H9 (cell line): ENCODE measurements at regions not wholly inside any gene's neighbourhood (a gene's known extent, or its start where the extent isn't known, plus 50 kb on each side); places are given as distances from the start of the nearest gene placed in this dataset.

Experiments
- DNase-seq: peaks from one replicate; pipeline ENCODE4 v3.0.0-alpha.2; 2017
- H2AFZ ChIP-seq: one replicate; pipeline ENCODE4 v1.6.1; 2013; ENCODE audit warnings: mild to moderate bottlenecking, low read length, control low read depth, moderate library complexity
- H2AK5ac ChIP-seq: 2 replicates; pipeline ENCODE4 v1.6.1; 2013; ENCODE audit warnings: low read length, control low read depth, mixed read lengths; ENCODE audit not compliant: insufficient read length
- H2BK120ac ChIP-seq: one replicate; pipeline ENCODE4 v1.6.1; 2013; ENCODE audit warnings: low read depth, mild to moderate bottlenecking, low read length, control low read depth, inconsistent platforms; ENCODE audit not compliant: poor library complexity, severe bottlenecking
- H2BK12ac ChIP-seq: 2 replicates; pipeline ENCODE4 v1.6.1; 2013; ENCODE audit warnings: low read length, control low read depth, mixed read lengths, low read depth; ENCODE audit not compliant: insufficient read length
- H2BK15ac ChIP-seq: 2 replicates; pipeline ENCODE4 v1.6.1; 2013; ENCODE audit warnings: low read depth, low read length, control low read depth
- H2BK20ac ChIP-seq: one replicate; pipeline ENCODE4 v1.6.1; 2013; ENCODE audit warnings: low read depth, mild to moderate bottlenecking, low read length, control low read depth, inconsistent platforms; ENCODE audit not compliant: poor library complexity, severe bottlenecking
- H2BK5ac ChIP-seq: 2 replicates; pipeline ENCODE4 v1.6.1; 2013; ENCODE audit warnings: low read length, control low read depth, mixed read lengths; ENCODE audit not compliant: insufficient read length
- H3K14ac ChIP-seq: 2 replicates; pipeline ENCODE4 v1.6.1; 2013; ENCODE audit warnings: low read length, control low read depth; ENCODE audit not compliant: insufficient read depth
- H3K18ac ChIP-seq: 2 replicates; pipeline ENCODE4 v1.6.1; 2013; ENCODE audit warnings: low read depth, mild to moderate bottlenecking, mixed read lengths, low read length, control low read depth; ENCODE audit not compliant: insufficient read length
- H3K23ac ChIP-seq: 2 replicates; pipeline ENCODE4 v1.6.1; 2013; ENCODE audit warnings: low read length, control low read depth, mixed read lengths, low read depth; ENCODE audit not compliant: insufficient read length
- H3K23me2 ChIP-seq: 2 replicates; pipeline ENCODE4 v1.6.1; 2013; ENCODE audit warnings: low read depth, mild to moderate bottlenecking, mixed read lengths, low read length, control low read depth; ENCODE audit not compliant: insufficient read length, poor library complexity, severe bottlenecking
- H3K27ac ChIP-seq: 2 replicates; pipeline ENCODE4 v1.5.1; 2013; ENCODE audit warnings: low read length, control low read depth, mixed read lengths, low read depth; ENCODE audit not compliant: insufficient read length
- H3K27me3 ChIP-seq: 2 replicates; pipeline ENCODE4 v1.6.1; 2013; ENCODE audit warnings: low read length, control low read depth, inconsistent platforms; ENCODE audit not compliant: insufficient read depth
- H3K4ac ChIP-seq: 2 replicates; pipeline ENCODE4 v1.6.1; 2013; ENCODE audit warnings: low read depth, mild to moderate bottlenecking, control low read depth, inconsistent platforms, low read length, moderate library complexity
- H3K4me1 ChIP-seq: 2 replicates; pipeline ENCODE4 v1.6.1; 2013; ENCODE audit warnings: low read length, control low read depth, inconsistent platforms; ENCODE audit not compliant: insufficient read depth
- H3K4me2 ChIP-seq: 2 replicates; pipeline ENCODE4 v1.6.1; 2013; ENCODE audit warnings: low read length, control low read depth, mixed read lengths; ENCODE audit not compliant: insufficient read length, insufficient read depth
- H3K56ac ChIP-seq: 2 replicates; pipeline ENCODE4 v1.6.1; 2013; ENCODE audit warnings: low read depth, mild to moderate bottlenecking, mixed read lengths, low read length, control low read depth; ENCODE audit not compliant: insufficient read length
- H3K79me1 ChIP-seq: 2 replicates; pipeline ENCODE4 v1.6.1; 2013; ENCODE audit warnings: low read depth, mild to moderate bottlenecking, moderate library complexity, low read length, control low read depth, inconsistent platforms; ENCODE audit not compliant: insufficient read depth, poor library complexity, severe bottlenecking
- H3K79me2 ChIP-seq: 2 replicates; pipeline ENCODE4 v1.6.1; 2013; ENCODE audit warnings: low read length, control low read depth, inconsistent platforms; ENCODE audit not compliant: insufficient read depth
- H3K9ac ChIP-seq: 2 replicates; pipeline ENCODE4 v1.6.1; 2013; ENCODE audit warnings: low read length, control low read depth, mixed read lengths; ENCODE audit not compliant: insufficient read length; ENCODE audit errors: extremely low read depth
- H3K9me3 ChIP-seq: one replicate; pipeline ENCODE4 v1.6.1; 2013; ENCODE audit warnings: low read depth, low read length, inconsistent platforms; ENCODE audit not compliant: control insufficient read depth
- H3T11ph ChIP-seq: one replicate; pipeline ENCODE4 v1.6.1; 2013; ENCODE audit warnings: mild to moderate bottlenecking, low read length, control low read depth, inconsistent platforms
- H4K20me1 ChIP-seq: one replicate; pipeline ENCODE4 v1.6.1; 2013; ENCODE audit not compliant: control insufficient read depth, insufficient read length, insufficient read depth
- H4K5ac ChIP-seq: 2 replicates; pipeline ENCODE4 v1.6.1; 2013; ENCODE audit warnings: low read depth, mild to moderate bottlenecking, mixed read lengths, low read length, control low read depth; ENCODE audit not compliant: insufficient read length
- H4K8ac ChIP-seq: replicated peaks from 2 replicates; pipeline ENCODE4 v1.6.1; 2013; ENCODE audit warnings: low read length, control low read depth, mixed read lengths, low read depth; ENCODE audit not compliant: insufficient read length
- H4K91ac ChIP-seq: 2 replicates; pipeline ENCODE4 v1.6.1; 2013; ENCODE audit warnings: low read depth, mild to moderate bottlenecking, moderate library complexity, mixed read lengths, low read length, control low read depth; ENCODE audit not compliant: insufficient read length
- H3K27ac Mint-ChIP-seq, 3 experiments: 2 replicates in 2 of 3; 3 replicates in 1 of 3; pipeline ENCODE4 v1.8.0; 2020 to 2021; ENCODE audit warnings: mixed read lengths in 3 of 3, mild to moderate bottlenecking in 1 of 3, moderate library complexity in 1 of 3
- H3K27me3 Mint-ChIP-seq: 2 replicates; pipeline ENCODE4 v1.8.0; 2021; ENCODE audit warnings: low read depth, mild to moderate bottlenecking, moderate library complexity, mixed read lengths
- H3K36me3 Mint-ChIP-seq, 3 experiments: 2 replicates in 2 of 3; 3 replicates in 1 of 3; pipeline ENCODE4 v1.8.0; 2020 to 2021; ENCODE audit warnings: low read depth in 3 of 3, mixed read lengths in 3 of 3; ENCODE audit not compliant: insufficient read depth in 1 of 3
- H3K4me1 Mint-ChIP-seq, 2 experiments: 2 replicates each; pipeline ENCODE4 v1.8.0; 2020; ENCODE audit warnings: mixed read lengths in 2 of 2
- H3K4me3 Mint-ChIP-seq, 2 experiments: 2 replicates in 1 of 2; 3 replicates in 1 of 2; pipeline ENCODE4 v1.8.0; 2020 to 2021; ENCODE audit warnings: mild to moderate bottlenecking in 2 of 2, mixed read lengths in 2 of 2, moderate library complexity in 1 of 2
- H3K9me3 Mint-ChIP-seq, 2 experiments: 2 replicates in 1 of 2; 3 replicates in 1 of 2; pipeline ENCODE4 v1.8.0; 2020; ENCODE audit warnings: mild to moderate bottlenecking in 2 of 2, mixed read lengths in 2 of 2, moderate library complexity in 1 of 2
- CTCF ChIP-seq: fragments of 200-600 bp; sonication (generic); conservative IDR thresholded peaks from 3 replicates; pipeline ENCODE4 v1.8.0; 2021; ENCODE audit warnings: antibody characterized with exemption, mild to moderate bottlenecking
- WGBS: extraction: QIAGEN DNeasy Blood & Tissue Kit; methylation state at CpG from one replicate; pipeline ENCODE4 v1.1.7; 2013; ENCODE audit warnings: missing lambda C conversion rate, low lambda C conversion rate, mixed read lengths; ENCODE audit not compliant: insufficient read length; ENCODE audit errors: extremely low coverage; 5-methylcytosine and 5-hydroxymethylcytosine counted together

DNA sequence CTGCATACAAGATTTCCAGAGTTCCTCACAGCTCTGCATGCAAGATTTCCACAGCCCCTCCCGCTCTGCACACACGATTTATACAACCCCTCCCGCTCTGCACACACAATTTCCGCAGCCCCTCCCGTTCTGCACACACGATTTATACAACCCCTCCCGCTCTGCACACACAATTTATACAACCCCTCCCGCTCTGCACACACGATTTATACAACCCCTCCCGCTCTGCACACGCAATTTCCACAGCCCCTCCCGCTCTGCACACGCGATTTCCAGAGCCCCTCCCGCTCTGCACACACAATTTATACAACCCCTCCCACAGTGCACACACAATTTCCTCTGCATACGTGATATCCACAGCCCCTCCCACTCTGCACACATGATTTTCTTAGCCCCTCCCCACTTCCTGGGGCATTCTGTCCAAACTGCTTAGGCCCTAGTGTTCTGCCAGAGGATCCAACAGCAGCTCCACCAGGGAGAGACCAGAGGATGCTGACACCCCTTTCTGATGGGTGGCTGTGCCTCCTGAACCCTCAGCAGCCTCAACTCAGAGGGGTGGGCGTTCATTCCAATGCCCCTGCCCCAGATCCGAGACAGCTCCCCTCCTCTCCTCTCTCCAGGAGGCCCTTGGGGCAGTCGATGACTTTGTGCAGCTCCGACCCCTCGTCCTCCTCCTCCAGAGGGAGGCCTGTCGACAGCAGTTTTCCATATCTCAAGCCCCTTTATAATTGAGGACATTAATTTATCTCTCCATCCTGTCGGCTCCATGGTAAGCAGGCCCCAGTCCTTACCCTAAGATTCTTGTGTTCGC, 671.7 kb downstream of the BRD1 start:
- H4K20me1 ChIP-seq = no peaks in the 10 kb centered on the region
- no peaks in the 10 kb centered on the region for H3K79me2 ChIP-seq
- H3K23me2 ChIP-seq = no peaks in the 10 kb centered on the region
- H3K79me1 ChIP-seq = no peaks in the 10 kb centered on the region
- H3K36me3 Mint-ChIP-seq = no peaks in the 10 kb centered on the region
- H3K9ac ChIP-seq = no peak overlapping the region
- TF ChIP-seq CTCF = no peak
- no peaks in the 10 kb centered on the region for H3K9me3 Mint-ChIP-seq
- H4K8ac ChIP-seq = no peak overlapping the region
- H4K5ac ChIP-seq = no peak overlapping the region
- H3K23ac ChIP-seq = no peak overlapping the region
- H2AFZ ChIP-seq = no peak overlapping the region
- H3K56ac ChIP-seq = no peak overlapping the region
- H3K27me3 ChIP-seq = no peaks in the 10 kb centered on the region
- no peak overlapping the region for H3K4me2 ChIP-seq
- no peak overlapping the region for H3K18ac ChIP-seq
- H3K14ac ChIP-seq = no peak overlapping the region
- H3K4me3 Mint-ChIP-seq = no peak overlapping the region
- no peak overlapping the region for H2BK20ac ChIP-seq
- H3K9me3 ChIP-seq = no peaks in the 10 kb centered on the region
- no peak overlapping the region for H2BK5ac ChIP-seq
- no peak overlapping the region for H3T11ph ChIP-seq
- no peak for DNase-seq
- H3K27ac Mint-ChIP-seq = peak overlapping the region in 1 of 3 experiments; percentile 45; a peak in 1 of 7 replicates
- no CpG with 5 or more reads among the region's 24 CpGs for WGBS
- no peaks in the 10 kb centered on the region; the same call in 1 of the 2 replicates for H3K4me1 ChIP-seq
- no peak overlapping the region for H3K27ac ChIP-seq
- no peak overlapping the region for H2BK15ac ChIP-seq
- H3K4ac ChIP-seq = no peak overlapping the region
- H4K91ac ChIP-seq = no peak overlapping the region
- no peak overlapping the region for H2AK5ac ChIP-seq
- no peak overlapping the region for H2BK120ac ChIP-seq
- H2BK12ac ChIP-seq = no peak overlapping the region
- H3K4me1 Mint-ChIP-seq = peaks cover 7 to 18% of the 10 kb centered on the region in 2 experiments
- peaks cover 3% of the 10 kb centered on the region; the same call in 1 of the 2 replicates for H3K27me3 Mint-ChIP-seq
